ENCODE measurements at regions not wholly inside any gene's neighbourhood (a gene's known extent, or its start where the extent isn't known, plus 50 kb on each side); places are given as distances from the start of the nearest gene placed in this dataset.

- peaks cover 0 to 18% (median 13%) of the 10 kb centered on the region in 4 donors for H3K4me1 ChIP-seq
- 90 to 91% methylated on average over 1 of the region's 1 CpG for WGBS, 2 donors
- no peak overlapping the region for H3K4me3 ChIP-seq
- H3K27ac ChIP-seq = no peak overlapping the region
- no peak for DNase-seq
- no peaks in the 10 kb centered on the region for H3K27me3 ChIP-seq
- intact Hi-C loops (cut with DNase I) = no loop called here
- no peak for TF ChIP-seq POLR2A (IDR thresholded peaks at IDR 0.05)
- no peak for TF ChIP-seq EP300 (IDR thresholded peaks at IDR 0.05)
- no peak for TF ChIP-seq POLR2AphosphoS5 (IDR thresholded peaks at IDR 0.05)
- TF ChIP-seq CTCF (IDR thresholded peaks at IDR 0.05) = no peak
- H3K9me3 ChIP-seq = peaks cover 0 to under 1% (median 0%) of the 10 kb centered on the region in 4 donors
- H3K36me3 ChIP-seq = no peaks in the 10 kb centered on the region
Observed at GRCh38 chr5:71978216-71978615, 129.1 kb upstream of the MAP1B start.

GRCh38 chr5:71982717-71983395 lies 124.4 kb upstream of the MAP1B start:
- WGBS, 2 donors = 49 to 68% methylated on average over 2 of the region's 2 CpGs
- Histone ChIP-seq H3K27me3 (no peaks in the 10 kb centered on the region), H3K27ac (no peak overlapping the region), H3K36me3 (no peaks in the 10 kb centered on the region), H3K4me3 (no peak overlapping the region), H3K9me3 (peaks cover 0 to 5% (median 0%) of the 10 kb centered on the region in 4 donors), H3K4me1 (no peaks in the 10 kb centered on the region)
- DNase-seq = no peak
- no peak for TF ChIP-seq EP300 (IDR thresholded peaks at IDR 0.05)
- TF ChIP-seq POLR2AphosphoS5 (IDR thresholded peaks at IDR 0.05) = no peak
- no peak for TF ChIP-seq POLR2A (IDR thresholded peaks at IDR 0.05)
- no peak for TF ChIP-seq CTCF (IDR thresholded peaks at IDR 0.05)
- intact Hi-C loops (cut with DNase I) = no loop called here

- no peak for TF ChIP-seq POLR2AphosphoS5 (IDR thresholded peaks at IDR 0.05)
- no peak for TF ChIP-seq POLR2A (IDR thresholded peaks at IDR 0.05)
- no peak for TF ChIP-seq CTCF (IDR thresholded peaks at IDR 0.05)
- no peak for TF ChIP-seq EP300 (IDR thresholded peaks at IDR 0.05)
Observed at GRCh38 chr5:71986101-71986500, 121.2 kb upstream of the MAP1B start.

GRCh38 chr5:71988808-71989207 lies 118.5 kb upstream of the MAP1B start:
- no peak for DNase-seq
- no peak overlapping the region for H3K27ac ChIP-seq
- 67 to 73% methylated on average over 1 of the region's 1 CpG for WGBS, 2 donors
- intact Hi-C loops (cut with DNase I) = no loop called here
- H3K9me3 ChIP-seq = no peaks in the 10 kb centered on the region
- H3K4me3 ChIP-seq = no peak overlapping the region
- no peaks in the 10 kb centered on the region for H3K4me1 ChIP-seq
- no peaks in the 10 kb centered on the region for H3K36me3 ChIP-seq
- no peaks in the 10 kb centered on the region for H3K27me3 ChIP-seq
- TF ChIP-seq POLR2AphosphoS5 (IDR thresholded peaks at IDR 0.05) (no peak), POLR2A (IDR thresholded peaks at IDR 0.05) (no peak), EP300 (IDR thresholded peaks at IDR 0.05) (no peak), CTCF (IDR thresholded peaks at IDR 0.05) (no peak)

More at GRCh38 chr5:71986101-71986500, 121.2 kb upstream of the MAP1B start:
- Histone ChIP-seq H3K27me3 (no peaks in the 10 kb centered on the region), H3K36me3 (no peaks in the 10 kb centered on the region), H3K4me1 (no peaks in the 10 kb centered on the region), H3K27ac (no peak overlapping the region), H3K9me3 (peaks cover 0 to 5% (median 0%) of the 10 kb centered on the region in 4 donors), H3K4me3 (no peak overlapping the region)
- intact Hi-C loops (cut with DNase I) = no loop called here
- 69 to 78% methylated on average over 2 of the region's 2 CpGs for WGBS, 2 donors
- DNase-seq = no peak

- H3K4me1 ChIP-seq = no peaks in the 10 kb centered on the region
- TF ChIP-seq EP300 (IDR thresholded peaks at IDR 0.05) = no peak
- TF ChIP-seq CTCF (IDR thresholded peaks at IDR 0.05) = no peak
- TF ChIP-seq POLR2AphosphoS5 (IDR thresholded peaks at IDR 0.05) = no peak
- TF ChIP-seq POLR2A (IDR thresholded peaks at IDR 0.05) = no peak
- H3K9me3 ChIP-seq = no peaks in the 10 kb centered on the region
- no peak overlapping the region for H3K27ac ChIP-seq
- no peaks in the 10 kb centered on the region for H3K27me3 ChIP-seq
- H3K36me3 ChIP-seq = no peaks in the 10 kb centered on the region
- DNase-seq = no peak
- 87 to 90% methylated on average over 3 of the region's 3 CpGs for WGBS, 2 donors
- no peak overlapping the region for H3K4me3 ChIP-seq
- intact Hi-C loops (cut with DNase I) = no loop called here
Observed at GRCh38 chr5:71993600-71993999, 113.7 kb upstream of the MAP1B start.
